ENCODE measurements at regions not wholly inside any gene's neighbourhood (a gene's known extent, or its start where the extent isn't known, plus 50 kb on each side); places are given as distances from the start of the nearest gene placed in this dataset.
A peak's percentile ranks its signal among the peaks of the same experiment; 100 is the strongest.

DNA sequence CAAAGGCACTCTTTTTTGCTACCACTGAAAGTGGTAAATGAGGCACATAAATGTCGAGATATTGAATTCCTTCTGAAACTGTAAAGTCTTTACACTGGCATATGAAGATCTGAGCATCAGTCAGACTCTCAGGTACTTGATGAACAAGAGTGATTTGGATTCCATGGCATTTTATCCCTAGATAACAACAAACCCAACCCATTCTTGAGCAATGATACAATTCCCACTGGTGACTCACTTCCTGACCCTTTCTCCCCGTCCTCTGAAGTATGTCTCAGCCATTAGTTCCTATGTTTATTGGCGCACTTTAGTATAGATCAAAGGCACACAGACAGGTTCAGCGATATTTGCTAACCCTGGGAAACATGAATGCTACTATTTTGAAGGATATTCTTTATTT is 147.0 kb upstream of the RBFOX1 start:
- Mint-ChIP-seq H3K27ac (ENCODE audit: unreplicated experiment) (no peak overlapping the region), H3K4me3 (no peak overlapping the region), H3K9me3 (peaks cover 3% of the 10 kb centered on the region), H3K4me1 (no peaks in the 10 kb centered on the region), H3K36me3 (ENCODE audit: low read depth) (no peaks in the 10 kb centered on the region), H3K27me3 (ENCODE audit: low read depth) (peaks cover 39% of the 10 kb centered on the region)
- DNase-seq (ENCODE audit: low read depth, low spot score): no peak
- TF ChIP-seq, protein P1, sequence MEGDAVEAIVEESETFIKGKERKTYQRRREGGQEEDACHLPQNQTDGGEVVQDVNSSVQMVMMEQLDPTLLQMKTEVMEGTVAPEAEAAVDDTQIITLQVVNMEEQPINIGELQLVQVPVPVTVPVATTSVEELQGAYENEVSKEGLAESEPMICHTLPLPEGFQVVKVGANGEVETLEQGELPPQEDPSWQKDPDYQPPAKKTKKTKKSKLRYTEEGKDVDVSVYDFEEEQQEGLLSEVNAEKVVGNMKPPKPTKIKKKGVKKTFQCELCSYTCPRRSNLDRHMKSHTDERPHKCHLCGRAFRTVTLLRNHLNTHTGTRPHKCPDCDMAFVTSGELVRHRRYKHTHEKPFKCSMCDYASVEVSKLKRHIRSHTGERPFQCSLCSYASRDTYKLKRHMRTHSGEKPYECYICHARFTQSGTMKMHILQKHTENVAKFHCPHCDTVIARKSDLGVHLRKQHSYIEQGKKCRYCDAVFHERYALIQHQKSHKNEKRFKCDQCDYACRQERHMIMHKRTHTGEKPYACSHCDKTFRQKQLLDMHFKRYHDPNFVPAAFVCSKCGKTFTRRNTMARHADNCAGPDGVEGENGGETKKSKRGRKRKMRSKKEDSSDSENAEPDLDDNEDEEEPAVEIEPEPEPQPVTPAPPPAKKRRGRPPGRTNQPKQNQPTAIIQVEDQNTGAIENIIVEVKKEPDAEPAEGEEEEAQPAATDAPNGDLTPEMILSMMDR (conservative IDR thresholded peaks at IDR 0.05): no peak

DNA sequence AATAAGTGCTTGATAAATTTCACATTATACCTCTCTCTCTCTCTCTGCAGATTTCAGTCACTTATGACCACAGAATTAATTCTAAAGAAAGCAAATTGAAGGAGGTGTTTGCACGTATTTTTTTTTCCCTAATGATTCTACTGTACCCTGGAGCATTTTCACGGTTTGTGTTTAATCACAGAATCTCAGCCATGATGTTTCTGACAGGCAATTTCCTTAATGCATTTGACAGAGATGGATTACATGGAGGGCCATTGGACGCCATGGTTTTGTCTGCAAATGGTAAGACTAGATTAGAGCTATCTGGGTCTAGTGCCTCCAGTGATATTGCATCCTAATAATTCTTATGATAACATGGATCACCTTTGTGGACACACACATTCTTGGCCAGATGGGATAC is 147.5 kb upstream of the RBFOX1 start:
- TF ChIP-seq, protein P1 (conservative IDR thresholded peaks at IDR 0.05): no peak
- no peak overlapping the region for H3K4me3 Mint-ChIP-seq
- DNase-seq (ENCODE audit: low read depth, low spot score): no peak
- H3K27ac Mint-ChIP-seq (ENCODE audit: unreplicated experiment): no peak overlapping the region
- peaks cover 42% of the 10 kb centered on the region for H3K27me3 Mint-ChIP-seq (ENCODE audit: low read depth)
- H3K4me1 Mint-ChIP-seq: no peaks in the 10 kb centered on the region
- peaks cover 3% of the 10 kb centered on the region for H3K9me3 Mint-ChIP-seq
- no peaks in the 10 kb centered on the region for H3K36me3 Mint-ChIP-seq (ENCODE audit: low read depth)

DNA sequence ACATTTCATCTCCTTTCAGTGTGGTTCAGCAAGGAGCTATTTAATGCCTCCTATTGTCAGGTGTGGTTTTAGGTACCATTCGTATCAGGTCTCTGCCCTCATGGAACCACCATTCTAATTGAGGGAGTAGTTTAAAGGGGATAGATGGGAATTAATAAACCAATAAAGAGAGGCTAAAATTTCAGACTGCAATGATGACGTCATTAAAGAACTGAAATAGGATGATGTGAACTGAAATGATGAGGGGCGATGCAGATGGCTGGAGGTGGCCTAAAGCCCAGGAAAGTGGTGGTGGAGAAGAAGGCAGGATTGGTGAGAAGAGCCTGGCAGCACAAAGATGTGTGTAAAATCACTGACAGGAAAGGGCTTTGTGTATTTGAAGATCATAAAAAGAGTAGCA is 148.9 kb upstream of the RBFOX1 start:
- H3K27ac Mint-ChIP-seq (ENCODE audit: unreplicated experiment): no peak overlapping the region
- H3K36me3 Mint-ChIP-seq (ENCODE audit: low read depth): no peaks in the 10 kb centered on the region
- no peaks in the 10 kb centered on the region for H3K4me1 Mint-ChIP-seq
- DNase-seq (ENCODE audit: low read depth, low spot score): no peak
- H3K4me3 Mint-ChIP-seq: no peak overlapping the region
- TF ChIP-seq, protein P1 (conservative IDR thresholded peaks at IDR 0.05): no peak
- peaks cover 38% of the 10 kb centered on the region for H3K27me3 Mint-ChIP-seq (ENCODE audit: low read depth)
- no peaks in the 10 kb centered on the region for H3K9me3 Mint-ChIP-seq

DNA sequence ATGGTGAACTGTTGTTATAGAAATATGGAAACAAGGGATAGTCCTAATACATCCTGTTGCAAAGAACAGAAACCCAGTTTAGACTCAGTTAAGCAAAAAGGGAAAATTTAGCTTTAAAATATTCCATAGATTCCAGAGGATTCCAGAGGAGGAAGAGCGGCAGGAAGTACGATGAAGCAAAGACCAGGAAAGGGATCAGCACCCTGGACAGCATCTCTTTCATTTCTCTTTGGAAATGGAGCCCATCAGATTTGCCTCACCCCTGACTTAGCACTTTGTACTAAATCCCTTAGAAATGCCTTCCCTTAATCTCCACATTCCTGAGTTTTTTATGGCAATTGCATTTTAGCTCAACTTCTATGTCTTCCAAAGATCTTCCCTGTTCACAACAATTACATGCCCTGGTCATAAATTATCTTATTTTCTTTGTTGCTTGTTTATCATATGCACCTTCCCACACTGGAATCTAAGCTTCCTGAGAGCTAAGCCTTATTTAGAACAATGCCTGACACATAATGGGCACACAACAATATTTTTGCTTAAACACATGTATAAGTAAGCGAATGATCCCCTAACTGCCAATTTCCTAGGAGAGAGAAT is 150.0 kb upstream of the RBFOX1 start:
- Mint-ChIP-seq H3K36me3 (ENCODE audit: low read depth) (no peaks in the 10 kb centered on the region), H3K4me1 (no peaks in the 10 kb centered on the region), H3K4me3 (no peak overlapping the region), H3K9me3 (no peaks in the 10 kb centered on the region), H3K27me3 (ENCODE audit: low read depth) (peaks cover 46% of the 10 kb centered on the region), H3K27ac (ENCODE audit: unreplicated experiment) (no peak overlapping the region)
- DNase-seq (ENCODE audit: low read depth, low spot score): peak; percentile 37
- TF ChIP-seq, protein P1 (conservative IDR thresholded peaks at IDR 0.05): no peak

DNA sequence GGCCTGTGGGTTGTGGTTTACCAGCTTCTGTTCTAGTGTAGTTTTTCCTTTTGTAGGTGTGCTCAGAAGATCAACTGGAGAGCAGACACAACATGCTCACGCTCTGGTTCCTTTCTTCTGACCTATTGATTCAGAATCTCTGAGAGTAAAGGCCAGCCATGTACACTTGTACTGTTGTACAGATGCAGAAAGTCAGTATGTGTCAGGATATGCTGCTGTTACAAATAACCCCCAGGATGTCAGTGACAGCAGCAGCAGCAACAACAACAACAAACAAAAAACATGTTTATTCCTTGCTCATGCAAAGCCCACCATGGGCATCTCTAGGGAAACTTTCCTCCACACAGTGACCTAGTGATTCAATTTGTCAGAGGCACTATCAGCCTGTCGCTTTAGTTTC is 154.8 kb upstream of the RBFOX1 start:
- no peaks in the 10 kb centered on the region for H3K36me3 Mint-ChIP-seq (ENCODE audit: low read depth)
- H3K4me3 Mint-ChIP-seq: no peak overlapping the region
- H3K27me3 Mint-ChIP-seq (ENCODE audit: low read depth): peaks cover 52% of the 10 kb centered on the region
- no peaks in the 10 kb centered on the region for H3K9me3 Mint-ChIP-seq
- TF ChIP-seq, protein P1 (conservative IDR thresholded peaks at IDR 0.05): no peak
- no peak overlapping the region for H3K27ac Mint-ChIP-seq (ENCODE audit: unreplicated experiment)
- DNase-seq (ENCODE audit: low read depth, low spot score): no peak
- no peaks in the 10 kb centered on the region for H3K4me1 Mint-ChIP-seq
